HG02885 (cell line): ENCODE measurements at regions not wholly inside any gene's neighbourhood (a gene's known extent, or its start where the extent isn't known, plus 50 kb on each side); places are given as distances from the start of the nearest gene placed in this dataset.
"Not testable (repeated sequence)": the region's sequence is repeated elsewhere in the genome, so short reads cannot be mapped to it uniquely, and the experiment has no call there.

Experiments used
- ATAC-seq: cut with Tn5 transposase; IDR thresholded peaks from one replicate; pipeline ENCODE4 v1.9.1; 2021; ENCODE audit warnings: mild to moderate bottlenecking; ENCODE audit not compliant: unreplicated experiment, poor library complexity

GRCh38 chr6:76814496-76815458 lies 648.5 kb downstream of the HTR1B start:
- ATAC-seq: no peak

GRCh38 chr6:76810286-76810685 lies 653.0 kb downstream of the HTR1B start:
- no peak for ATAC-seq

- ATAC-seq: no peak
Measured at GRCh38 chr6:76803038-76803580, 660.2 kb downstream of the HTR1B start.

GRCh38 chr6:76792394-76792793 lies 670.9 kb downstream of the HTR1B start:
- no peak for ATAC-seq

- ATAC-seq: no peak
Measured at GRCh38 chr6:76790881-76791280, 672.4 kb downstream of the HTR1B start.

- no peak for ATAC-seq
Measured at GRCh38 chr6:76790045-76790796, 673.1 kb downstream of the HTR1B start.

GRCh38 chr6:76789580-76789979 lies 673.7 kb downstream of the HTR1B start:
- ATAC-seq: no peak

- ATAC-seq: no peak
Measured at GRCh38 chr6:76788155-76788554, 675.1 kb downstream of the HTR1B start.

- no peak for ATAC-seq
Measured at GRCh38 chr6:76779068-76779467, 684.2 kb downstream of the HTR1B start.

- no peak for ATAC-seq
Measured at GRCh38 chr6:76776876-76777275, 686.4 kb downstream of the HTR1B start.

- ATAC-seq: no peak
Measured at GRCh38 chr6:76774781-76775384, 688.4 kb downstream of the HTR1B start.

- ATAC-seq: no peak
Measured at GRCh38 chr6:76772951-76773350, 690.3 kb downstream of the HTR1B start.

GRCh38 chr6:76771059-76771634 lies 692.1 kb downstream of the HTR1B start:
- no peak for ATAC-seq

GRCh38 chr6:76770281-76770680 lies 693.0 kb downstream of the HTR1B start:
- no peak for ATAC-seq

GRCh38 chr6:76768556-76768955 lies 694.7 kb downstream of the HTR1B start:
- ATAC-seq: no peak

GRCh38 chr6:76764057-76764456 lies 691.6 kb upstream of the IMPG1 start:
- ATAC-seq: no peak

- ATAC-seq: no peak
Measured at GRCh38 chr6:76752841-76753240, 680.4 kb upstream of the IMPG1 start.

- not testable (repeated sequence) for ATAC-seq
Measured at GRCh38 chr6:76745388-76745787, 672.9 kb upstream of the IMPG1 start.

- ATAC-seq: not testable (repeated sequence)
Measured at GRCh38 chr6:76744151-76744720, 671.8 kb upstream of the IMPG1 start.

GRCh38 chr6:76742919-76743318 lies 670.5 kb upstream of the IMPG1 start:
- ATAC-seq: no peak
